GM21423 (cell line): ENCODE measurements at regions not wholly inside any gene's neighbourhood (a gene's known extent, or its start where the extent isn't known, plus 50 kb on each side); places are given as distances from the start of the nearest gene placed in this dataset.

Source experiments
- ATAC-seq: cut with Tn5 transposase; IDR thresholded peaks from one replicate; pipeline ENCODE4 v1.9.1; 2021; ENCODE audit warnings: mild to moderate bottlenecking, moderate library complexity; ENCODE audit not compliant: unreplicated experiment

GRCh38 chr5:110345623-110346022 is 380.8 kb downstream of the TMEM232 start:
- no peak for ATAC-seq

- no peak for ATAC-seq
These were observed 379.5 kb downstream of the TMEM232 start for GRCh38 chr5:110346893-110347358.

- no peak for ATAC-seq
These were observed 378.7 kb downstream of the TMEM232 start for GRCh38 chr5:110347781-110348180.

GRCh38 chr5:110351430-110351829 is 375.0 kb downstream of the TMEM232 start:
- no peak for ATAC-seq

GRCh38 chr5:110354311-110354710 is 372.2 kb downstream of the TMEM232 start:
- no peak for ATAC-seq

GRCh38 chr5:110354915-110355644 is 371.4 kb downstream of the TMEM232 start:
- ATAC-seq: no peak

GRCh38 chr5:110356677-110357076 is 369.8 kb downstream of the TMEM232 start:
- no peak for ATAC-seq

- no peak for ATAC-seq
These were observed 367.2 kb downstream of the TMEM232 start for GRCh38 chr5:110359221-110359620.

GRCh38 chr5:110361471-110361870 is 365.0 kb downstream of the TMEM232 start:
- no peak for ATAC-seq

- no peak for ATAC-seq
These were observed 364.2 kb downstream of the TMEM232 start for GRCh38 chr5:110362261-110362660.

- ATAC-seq: no peak
These were observed 359.8 kb downstream of the TMEM232 start for GRCh38 chr5:110366716-110367115.
